ENCODE measurements at regions not wholly inside any gene's neighbourhood (a gene's known extent, or its start where the extent isn't known, plus 50 kb on each side); places are given as distances from the start of the nearest gene placed in this dataset.

DNA sequence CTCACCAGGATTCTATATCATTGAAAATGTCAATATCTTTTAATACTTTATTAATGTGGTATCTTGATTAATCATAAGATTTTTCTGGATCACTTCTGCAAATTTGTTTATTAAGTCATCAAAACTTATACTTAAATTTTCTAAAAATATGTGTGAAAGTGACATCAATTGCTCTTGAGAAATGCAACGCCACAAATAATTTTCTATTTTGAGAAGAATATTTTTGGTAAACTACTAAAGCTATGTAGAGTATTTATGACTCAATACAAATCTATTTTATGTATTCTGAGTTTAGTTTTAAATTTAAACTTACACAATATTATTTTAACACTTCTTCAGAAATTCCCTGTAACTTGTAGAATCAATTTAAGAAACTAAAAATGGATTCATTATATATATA, 263.3 kb downstream of the RASSF9 start:
- TF ChIP-seq, protein P1, sequence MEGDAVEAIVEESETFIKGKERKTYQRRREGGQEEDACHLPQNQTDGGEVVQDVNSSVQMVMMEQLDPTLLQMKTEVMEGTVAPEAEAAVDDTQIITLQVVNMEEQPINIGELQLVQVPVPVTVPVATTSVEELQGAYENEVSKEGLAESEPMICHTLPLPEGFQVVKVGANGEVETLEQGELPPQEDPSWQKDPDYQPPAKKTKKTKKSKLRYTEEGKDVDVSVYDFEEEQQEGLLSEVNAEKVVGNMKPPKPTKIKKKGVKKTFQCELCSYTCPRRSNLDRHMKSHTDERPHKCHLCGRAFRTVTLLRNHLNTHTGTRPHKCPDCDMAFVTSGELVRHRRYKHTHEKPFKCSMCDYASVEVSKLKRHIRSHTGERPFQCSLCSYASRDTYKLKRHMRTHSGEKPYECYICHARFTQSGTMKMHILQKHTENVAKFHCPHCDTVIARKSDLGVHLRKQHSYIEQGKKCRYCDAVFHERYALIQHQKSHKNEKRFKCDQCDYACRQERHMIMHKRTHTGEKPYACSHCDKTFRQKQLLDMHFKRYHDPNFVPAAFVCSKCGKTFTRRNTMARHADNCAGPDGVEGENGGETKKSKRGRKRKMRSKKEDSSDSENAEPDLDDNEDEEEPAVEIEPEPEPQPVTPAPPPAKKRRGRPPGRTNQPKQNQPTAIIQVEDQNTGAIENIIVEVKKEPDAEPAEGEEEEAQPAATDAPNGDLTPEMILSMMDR (IDR thresholded peaks at IDR 0.05) = no peak
- TF ChIP-seq EZH2 (IDR thresholded peaks at IDR 0.05) (no peak), EZH2phosphoT487 (IDR thresholded peaks at IDR 0.05) (no peak)

All from neural progenitor cell (in vitro differentiated cells).